B cell (primary cell): ENCODE measurements at regions not wholly inside any gene's neighbourhood (a gene's known extent, or its start where the extent isn't known, plus 50 kb on each side); places are given as distances from the start of the nearest gene placed in this dataset.

Experiments
- ATAC-seq: fragments of 200-7000 bp; cut with Tn5 transposase; one replicate; pipeline ENCODE4 v1.10.0; 2021; ENCODE audit warnings: low read depth, mild to moderate bottlenecking, moderate number of reproducible peaks, moderate library complexity
- CTCF ChIA-PET: fragments of 350-600 bp; sonication (Branson Sonifier 250); formaldehyde crosslinking; loops from one replicate; lab custom pipeline; 2021; ENCODE audit warnings: antibody characterized with exemption, inconsistent platforms; lab: Charles Lee
- POLR2A ChIA-PET: fragments of 350-600 bp; sonication (Branson Sonifier 250); formaldehyde crosslinking; loops from one replicate; lab custom pipeline; 2021; ENCODE audit warnings: antibody characterized with exemption; lab: Charles Lee
- DNase-seq: peaks from one replicate; pipeline ENCODE4 v3.0.0; 2013
- H2AFZ ChIP-seq: 2 replicates; pipeline ENCODE4 v1.6.1; 2012; ENCODE audit warnings: mild to moderate bottlenecking, low read depth, low read length; ENCODE audit not compliant: insufficient read depth, poor library complexity, severe bottlenecking
- H3K27ac ChIP-seq, 2 donors: 1 replicate in 1 of 2; 2 replicates in 1 of 2; pipeline ENCODE4 v1.5.1; 2012 to 2013; ENCODE audit warnings: low read length in 2 of 2, mild to moderate bottlenecking in 2 of 2, moderate library complexity in 1 of 2
- H3K27me3 ChIP-seq, 4 experiments: fragments of 200-600 bp in 1 of 4; sonication (generic) in 1 of 4; replicated peaks in 1 of 4; 1 replicate in 2 of 4; 2 replicates in 2 of 4; pipeline versions ENCODE4 v1.6.1 to v1.7.0; 2013 to 2016; ENCODE audit warnings: low read length in 3 of 4, mild to moderate bottlenecking in 2 of 4, mixed read lengths in 1 of 4, moderate library complexity in 1 of 4; ENCODE audit not compliant: insufficient read depth in 4 of 4, control insufficient read depth in 3 of 4; ENCODE audit errors: control extremely low read depth in 1 of 4
- H3K36me3 ChIP-seq, 2 experiments: replicated peaks in 1 of 2; 1 replicate in 1 of 2; 2 replicates in 1 of 2; pipeline versions ENCODE4 v1.6.1 to v1.7.1; 2013; ENCODE audit warnings: low read length in 1 of 2; ENCODE audit not compliant: insufficient read depth in 2 of 2, control insufficient read depth in 1 of 2; ENCODE audit errors: control extremely low read depth in 1 of 2, extremely low read depth in 1 of 2
- H3K4me1 ChIP-seq, 2 donors: fragments of 200-600 bp in 1 of 2; sonication (generic) in 1 of 2; 1 replicate in 1 of 2; 2 replicates in 1 of 2; pipeline versions ENCODE4 v1.5.1 to v1.6.1; 2013 to 2017; ENCODE audit warnings: low read length in 2 of 2; ENCODE audit not compliant: control insufficient read depth in 2 of 2, insufficient read depth in 2 of 2
- H3K4me2 ChIP-seq: replicated peaks from 2 replicates; pipeline ENCODE3; 2012; ENCODE audit warnings: mild to moderate bottlenecking, low read depth, low read length; ENCODE audit not compliant: poor library complexity, severe bottlenecking
- H3K4me3 ChIP-seq, 5 experiments: fragments of 200-600 bp in 1 of 5; sonication (generic) in 1 of 5; 1 replicate in 3 of 5; 2 replicates in 2 of 5; pipeline versions ENCODE4 v1.5.1 to v1.7.0; 2011 to 2016; ENCODE audit warnings: low read length in 4 of 5, mild to moderate bottlenecking in 4 of 5, low read depth in 2 of 5, control low read depth in 1 of 5, moderate library complexity in 1 of 5; ENCODE audit not compliant: insufficient read depth in 1 of 5; ENCODE audit errors: control extremely low read depth in 1 of 5, extremely low read depth in 1 of 5
- H3K79me2 ChIP-seq: fragments of 200-600 bp; sonication (generic); one replicate; pipeline ENCODE4 v1.6.0; 2016; ENCODE audit warnings: low read length; ENCODE audit not compliant: control insufficient read depth, insufficient read depth
- H3K9ac ChIP-seq: fragments of 200-600 bp; sonication (generic); 2 replicates; pipeline ENCODE4 v1.6.1; 2017; ENCODE audit warnings: mild to moderate bottlenecking, low read length, moderate library complexity
- H3K9me3 ChIP-seq, 3 donors: one replicate each; pipeline versions ENCODE4 v1.6.1 to v1.7.1; 2013; ENCODE audit warnings: low read length in 2 of 3; ENCODE audit not compliant: control insufficient read depth in 2 of 3, insufficient read depth in 1 of 3; ENCODE audit errors: control extremely low read depth in 1 of 3
- H4K20me1 ChIP-seq: 2 replicates; pipeline ENCODE4 v1.6.0; 2012; ENCODE audit warnings: mild to moderate bottlenecking, low read length; ENCODE audit not compliant: insufficient read depth, control insufficient read depth, poor library complexity, severe bottlenecking
- H3K27ac Mint-ChIP-seq: one replicate; pipeline ENCODE4 v1.8.0; 2021; ENCODE audit warnings: mixed read lengths
- H3K27me3 Mint-ChIP-seq: one replicate; pipeline ENCODE4 v1.8.0; 2021; ENCODE audit warnings: mixed read lengths
- H3K4me1 Mint-ChIP-seq: one replicate; pipeline ENCODE4 v1.8.0; 2021; ENCODE audit warnings: mixed read lengths
- H3K4me3 Mint-ChIP-seq: one replicate; pipeline ENCODE4 v1.8.0; 2021; ENCODE audit warnings: mixed read lengths
- H3K9me3 Mint-ChIP-seq: one replicate; pipeline ENCODE4 v1.8.0; 2022; ENCODE audit warnings: mixed read lengths; ENCODE audit not compliant: insufficient read depth
- EZH2 ChIP-seq: IDR thresholded peaks from 2 replicates; pipeline ENCODE4 v1.6.1; 2012; ENCODE audit warnings: borderline replicate concordance, low read depth, mild to moderate bottlenecking, moderate library complexity, low read length; ENCODE audit not compliant: insufficient read depth, poor library complexity, severe bottlenecking
- WGBS: methylation state at CpG from one replicate; pipeline ENCODE4 v1.1.5; 2013; ENCODE audit warnings: missing lambda C conversion rate; ENCODE audit not compliant: insufficient coverage; 5-methylcytosine and 5-hydroxymethylcytosine counted together
- intact Hi-C: fragments of 100-400 bp; cut with micrococcal nuclease; formaldehyde crosslinking; loops from one replicate; pipeline ENCODE4 v1.10.0; 2022
- TF ChIP-seq, protein P1 (sequence below): fragments of 200-600 bp; IDR thresholded peaks from one replicate; pipeline ENCODE4 v1.8.0; 2022; ENCODE audit warnings: antibody characterized with exemption, mild to moderate bottlenecking

DNA sequence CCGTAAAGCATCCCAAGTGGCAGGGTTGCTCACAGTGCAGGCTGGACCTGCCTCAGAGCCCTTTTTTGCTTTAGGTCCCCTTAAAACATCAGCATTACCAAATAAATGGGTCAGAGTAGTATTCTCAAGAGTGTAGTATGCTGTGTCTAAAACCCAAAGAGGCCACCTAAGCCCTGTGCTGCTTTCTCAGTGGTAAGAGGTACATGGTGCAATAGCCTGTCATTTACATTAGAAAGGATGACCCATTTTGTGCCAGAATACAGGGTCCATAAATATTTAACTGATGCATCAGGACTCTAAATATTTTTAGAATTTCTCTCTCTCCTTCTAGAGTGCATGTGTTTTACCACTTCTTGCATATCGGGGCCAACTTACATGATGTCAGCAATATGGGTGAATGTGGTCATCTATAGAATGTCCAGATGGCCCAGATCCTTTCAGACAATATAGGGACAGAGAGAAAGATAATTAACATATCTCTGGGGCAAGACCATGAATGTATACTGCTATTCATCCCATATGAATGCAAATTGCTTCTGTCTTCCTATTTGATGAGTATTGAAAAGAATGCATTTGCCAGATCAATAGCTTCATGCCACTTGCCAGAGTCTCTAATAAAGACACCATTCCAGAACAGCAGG is 329.2 kb downstream of the PMP22 start:
- DNase-seq (no peak), ATAC-seq (no peak)
- H3K27me3 Mint-ChIP-seq = peaks cover 4% of the 10 kb centered on the region
- TF ChIP-seq, protein P1, sequence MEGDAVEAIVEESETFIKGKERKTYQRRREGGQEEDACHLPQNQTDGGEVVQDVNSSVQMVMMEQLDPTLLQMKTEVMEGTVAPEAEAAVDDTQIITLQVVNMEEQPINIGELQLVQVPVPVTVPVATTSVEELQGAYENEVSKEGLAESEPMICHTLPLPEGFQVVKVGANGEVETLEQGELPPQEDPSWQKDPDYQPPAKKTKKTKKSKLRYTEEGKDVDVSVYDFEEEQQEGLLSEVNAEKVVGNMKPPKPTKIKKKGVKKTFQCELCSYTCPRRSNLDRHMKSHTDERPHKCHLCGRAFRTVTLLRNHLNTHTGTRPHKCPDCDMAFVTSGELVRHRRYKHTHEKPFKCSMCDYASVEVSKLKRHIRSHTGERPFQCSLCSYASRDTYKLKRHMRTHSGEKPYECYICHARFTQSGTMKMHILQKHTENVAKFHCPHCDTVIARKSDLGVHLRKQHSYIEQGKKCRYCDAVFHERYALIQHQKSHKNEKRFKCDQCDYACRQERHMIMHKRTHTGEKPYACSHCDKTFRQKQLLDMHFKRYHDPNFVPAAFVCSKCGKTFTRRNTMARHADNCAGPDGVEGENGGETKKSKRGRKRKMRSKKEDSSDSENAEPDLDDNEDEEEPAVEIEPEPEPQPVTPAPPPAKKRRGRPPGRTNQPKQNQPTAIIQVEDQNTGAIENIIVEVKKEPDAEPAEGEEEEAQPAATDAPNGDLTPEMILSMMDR = no peak
- TF ChIP-seq EZH2 = no peak
- intact Hi-C loops = no loop called here
- POLR2A ChIA-PET = no interaction called here
- Histone ChIP-seq H4K20me1 (no peaks in the 10 kb centered on the region), H3K36me3 (no peaks in the 10 kb centered on the region), H3K4me2 (no peak overlapping the region), H3K9ac (no peak overlapping the region), H3K27ac (no peak overlapping the region), H3K79me2 (no peaks in the 10 kb centered on the region), H3K4me1 (no peaks in the 10 kb centered on the region), H3K9me3 (no peaks in the 10 kb centered on the region), H3K4me3 (no peak overlapping the region), H2AFZ (no peak overlapping the region), H3K27me3 (no peaks in the 10 kb centered on the region)
- H3K9me3 Mint-ChIP-seq = no peaks in the 10 kb centered on the region
- CTCF ChIA-PET = no interaction called here
- WGBS = no CpG with 5 or more reads among the region's 2 CpGs
- H3K27ac Mint-ChIP-seq = no peak overlapping the region
- no peaks in the 10 kb centered on the region for H3K4me1 Mint-ChIP-seq
- no peak overlapping the region for H3K4me3 Mint-ChIP-seq

DNA sequence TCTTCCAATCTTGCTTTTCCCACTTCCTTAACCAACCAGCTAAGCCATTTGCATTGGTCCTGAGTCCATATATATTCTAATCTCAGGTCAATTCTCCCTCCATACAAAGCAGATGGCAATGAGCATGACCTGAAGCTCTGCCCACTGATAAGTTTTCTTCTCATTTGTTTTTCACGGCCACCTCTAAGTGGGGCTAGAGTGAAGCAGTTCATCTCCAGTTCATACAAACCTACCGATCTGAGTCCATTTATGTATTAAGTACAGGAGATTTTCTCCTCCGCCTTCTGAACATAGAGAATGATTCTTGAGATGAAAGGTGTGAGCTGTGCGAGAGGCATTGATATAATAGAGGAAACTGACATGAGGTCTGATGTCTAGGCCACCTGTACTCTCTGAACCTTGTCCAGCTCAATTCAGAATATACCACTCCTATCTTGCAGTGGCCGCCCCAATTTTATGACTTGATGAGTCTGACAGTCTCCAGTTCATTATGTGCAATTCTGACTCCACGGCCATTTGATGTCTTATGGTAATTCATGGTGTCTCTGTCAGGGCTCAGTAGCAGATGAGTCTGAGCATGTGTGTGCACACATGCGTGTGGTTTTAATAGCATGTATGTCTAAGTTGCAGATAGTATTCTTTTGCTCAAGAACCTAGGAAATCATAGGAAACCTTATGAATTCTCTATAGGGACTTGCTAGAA is 329.8 kb downstream of the PMP22 start:
- Mint-ChIP-seq H3K27ac (no peak overlapping the region), H3K4me1 (no peaks in the 10 kb centered on the region), H3K9me3 (no peaks in the 10 kb centered on the region), H3K27me3 (no peaks in the 10 kb centered on the region), H3K4me3 (no peak overlapping the region)
- Histone ChIP-seq H3K4me2 (no peak overlapping the region), H3K4me3 (no peak overlapping the region), H3K79me2 (no peaks in the 10 kb centered on the region), H3K27me3 (no peaks in the 10 kb centered on the region), H3K27ac (no peak overlapping the region), H3K9ac (no peak overlapping the region), H3K4me1 (no peaks in the 10 kb centered on the region), H3K36me3 (no peaks in the 10 kb centered on the region), H4K20me1 (no peaks in the 10 kb centered on the region), H2AFZ (no peak overlapping the region), H3K9me3 (no peaks in the 10 kb centered on the region)
- CTCF ChIA-PET = interaction anchor here (0.9 kb wide), 1 partner anchor 9 kb away, joined by 3 read pairs; no protein-coding TSS in a partner anchor
- TF ChIP-seq, protein P1 = no peak
- TF ChIP-seq EZH2 = no peak
- 100% methylated on average over 2 of the region's 7 CpGs for WGBS
- DNase-seq = no peak
- intact Hi-C loops = no loop called here
- ATAC-seq = no peak
- POLR2A ChIA-PET = no interaction called here
